ENCODE measurements at regions not wholly inside any gene's neighbourhood (a gene's known extent, or its start where the extent isn't known, plus 50 kb on each side); places are given as distances from the start of the nearest gene placed in this dataset.
A peak's percentile ranks its signal among the peaks of the same experiment; 100 is the strongest.

DNA sequence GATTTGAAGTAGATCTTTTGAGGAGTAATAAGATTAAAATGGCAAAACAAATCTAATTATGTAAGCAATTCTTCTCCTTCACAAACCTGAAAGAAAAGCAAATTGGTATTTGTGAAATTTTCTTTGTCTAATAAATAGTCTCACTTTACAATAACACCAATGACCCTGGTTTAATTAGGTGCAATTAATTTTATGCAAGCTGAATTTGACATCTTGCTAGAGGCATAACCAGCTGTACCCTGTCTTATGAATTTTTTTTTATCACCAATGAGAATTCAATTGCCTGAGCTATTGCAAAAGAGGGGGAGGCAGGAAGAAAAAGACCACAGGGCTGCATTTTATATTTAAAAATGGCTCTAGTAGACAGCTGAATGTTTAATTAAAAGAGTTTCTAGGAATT, 113.5 kb upstream of the IL12A start:
- no peak for DNase-seq
- H3K4me3 Mint-ChIP-seq, result no peak overlapping the region
- TF ChIP-seq, protein P1, sequence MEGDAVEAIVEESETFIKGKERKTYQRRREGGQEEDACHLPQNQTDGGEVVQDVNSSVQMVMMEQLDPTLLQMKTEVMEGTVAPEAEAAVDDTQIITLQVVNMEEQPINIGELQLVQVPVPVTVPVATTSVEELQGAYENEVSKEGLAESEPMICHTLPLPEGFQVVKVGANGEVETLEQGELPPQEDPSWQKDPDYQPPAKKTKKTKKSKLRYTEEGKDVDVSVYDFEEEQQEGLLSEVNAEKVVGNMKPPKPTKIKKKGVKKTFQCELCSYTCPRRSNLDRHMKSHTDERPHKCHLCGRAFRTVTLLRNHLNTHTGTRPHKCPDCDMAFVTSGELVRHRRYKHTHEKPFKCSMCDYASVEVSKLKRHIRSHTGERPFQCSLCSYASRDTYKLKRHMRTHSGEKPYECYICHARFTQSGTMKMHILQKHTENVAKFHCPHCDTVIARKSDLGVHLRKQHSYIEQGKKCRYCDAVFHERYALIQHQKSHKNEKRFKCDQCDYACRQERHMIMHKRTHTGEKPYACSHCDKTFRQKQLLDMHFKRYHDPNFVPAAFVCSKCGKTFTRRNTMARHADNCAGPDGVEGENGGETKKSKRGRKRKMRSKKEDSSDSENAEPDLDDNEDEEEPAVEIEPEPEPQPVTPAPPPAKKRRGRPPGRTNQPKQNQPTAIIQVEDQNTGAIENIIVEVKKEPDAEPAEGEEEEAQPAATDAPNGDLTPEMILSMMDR (IDR thresholded peaks at IDR 0.05), result no peak
- H3K36me3 Mint-ChIP-seq (ENCODE audit: low read depth), result peaks cover 33% of the 10 kb centered on the region
- H3K27me3 Mint-ChIP-seq (ENCODE audit: insufficient read depth), result peaks cover 2% of the 10 kb centered on the region
- H3K9me3 Mint-ChIP-seq, result no peaks in the 10 kb centered on the region
- H3K27ac Mint-ChIP-seq, result no peak overlapping the region
- H3K4me1 Mint-ChIP-seq (ENCODE audit: low read depth), result peaks cover 67% of the 10 kb centered on the region

DNA sequence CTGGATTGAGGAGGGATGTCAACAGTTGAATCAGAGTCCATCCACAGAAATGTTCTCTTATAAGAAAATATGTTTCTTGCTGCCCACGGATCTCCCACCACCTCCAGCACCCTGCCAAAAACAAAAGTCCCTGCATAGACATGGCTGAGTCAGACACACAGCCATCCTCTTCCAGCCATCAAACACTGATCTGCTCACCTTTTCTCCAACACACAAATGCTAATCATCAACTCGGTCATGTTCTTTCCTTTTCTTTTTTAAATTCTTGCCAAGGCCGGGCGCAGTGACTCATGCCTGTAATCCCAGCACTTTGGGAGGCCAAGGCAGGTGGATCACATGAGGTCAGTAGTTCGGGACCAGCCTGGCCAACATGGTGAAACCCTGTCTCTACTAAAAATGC, 110.7 kb upstream of the IL12A start:
- Mint-ChIP-seq H3K4me1 (ENCODE audit: low read depth) (peaks cover 67% of the 10 kb centered on the region), H3K4me3 (peak overlapping the region; percentile 5), H3K27me3 (ENCODE audit: insufficient read depth) (peaks cover 2% of the 10 kb centered on the region), H3K27ac (peak overlapping the region; percentile 55), H3K9me3 (no peaks in the 10 kb centered on the region), H3K36me3 (ENCODE audit: low read depth) (peaks cover 40% of the 10 kb centered on the region)
- DNase-seq, result no peak
- TF ChIP-seq, protein P1 (IDR thresholded peaks at IDR 0.05), result no peak

DNA sequence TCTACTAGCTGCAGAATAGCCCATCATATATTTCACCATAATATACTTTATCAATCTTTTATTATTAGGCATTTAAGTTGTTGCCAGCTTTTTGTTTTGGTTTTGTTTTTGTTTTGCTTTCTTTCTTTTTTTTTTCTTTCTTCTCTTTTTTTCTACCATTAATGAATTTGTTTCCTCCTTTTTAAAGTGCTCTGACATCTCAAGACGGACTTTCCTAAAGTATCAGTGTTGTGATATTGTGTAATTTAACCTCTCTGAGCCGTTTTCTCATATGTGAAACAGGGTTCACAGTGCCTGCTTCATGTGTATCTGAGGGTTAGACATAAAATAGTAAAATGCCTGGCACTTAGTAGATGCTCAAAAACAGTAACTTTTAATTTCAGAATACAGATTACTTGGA, 109.5 kb upstream of the IL12A start:
- Mint-ChIP-seq H3K4me1 (ENCODE audit: low read depth) (peaks cover 67% of the 10 kb centered on the region), H3K36me3 (ENCODE audit: low read depth) (peaks cover 33% of the 10 kb centered on the region), H3K27me3 (ENCODE audit: insufficient read depth) (peaks cover 2% of the 10 kb centered on the region), H3K27ac (peak overlapping the region; percentile 50), H3K4me3 (peak overlapping the region; percentile 47; the same call in 1 of the 2 replicates), H3K9me3 (no peaks in the 10 kb centered on the region)
- TF ChIP-seq, protein P1 (IDR thresholded peaks at IDR 0.05), result no peak
- no peak for DNase-seq

DNA sequence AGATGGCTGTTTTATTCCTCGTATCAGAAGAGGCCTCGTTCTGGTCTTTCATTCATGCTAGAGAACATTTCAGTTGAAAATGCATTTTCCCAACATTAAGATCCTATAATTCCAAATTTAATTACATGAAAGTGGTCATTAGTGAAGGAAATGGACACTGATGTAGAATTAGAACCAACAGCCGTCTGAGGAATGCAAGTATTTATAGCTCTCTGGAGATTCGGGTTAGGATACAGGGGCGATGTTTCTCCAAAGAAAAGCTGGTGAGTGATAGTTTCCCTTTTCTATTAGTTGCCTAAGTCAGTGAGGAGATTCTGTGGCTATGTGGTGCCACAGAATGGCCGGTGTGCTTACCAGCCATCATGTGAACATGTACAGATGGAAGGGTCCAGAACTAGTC, 109.0 kb upstream of the IL12A start:
- TF ChIP-seq, protein P1 (IDR thresholded peaks at IDR 0.05), result no peak
- H3K4me1 Mint-ChIP-seq (ENCODE audit: low read depth), result peaks cover 67% of the 10 kb centered on the region
- no peaks in the 10 kb centered on the region for H3K9me3 Mint-ChIP-seq
- H3K27ac Mint-ChIP-seq, result peak overlapping the region; percentile 50
- peaks cover 2% of the 10 kb centered on the region for H3K27me3 Mint-ChIP-seq (ENCODE audit: insufficient read depth)
- H3K4me3 Mint-ChIP-seq, result peak overlapping the region; percentile 27; the same call in 1 of the 2 replicates
- DNase-seq, result no peak
- peaks cover 30% of the 10 kb centered on the region for H3K36me3 Mint-ChIP-seq (ENCODE audit: low read depth)

DNA sequence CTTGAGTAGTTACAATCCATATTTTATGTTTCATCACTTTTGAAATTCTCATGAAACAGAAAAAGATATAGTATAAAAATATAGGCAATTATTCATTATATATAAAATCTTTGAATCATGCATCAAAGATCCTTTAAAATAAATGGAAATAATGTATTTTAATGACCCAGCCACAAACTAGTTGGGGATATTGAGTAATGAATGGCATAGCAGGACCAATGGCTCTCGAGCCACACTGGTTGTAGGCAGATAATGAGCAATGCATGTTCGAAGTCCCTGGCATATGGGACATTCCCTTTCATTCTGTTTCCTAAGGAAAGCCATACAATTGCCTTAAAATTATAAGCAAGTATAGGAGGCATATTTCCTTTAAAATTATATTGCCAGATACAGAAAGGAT, 107.4 kb upstream of the IL12A start:
- H3K4me3 Mint-ChIP-seq, result no peak overlapping the region
- TF ChIP-seq, protein P1 (IDR thresholded peaks at IDR 0.05), result no peak
- peaks cover 25% of the 10 kb centered on the region for H3K36me3 Mint-ChIP-seq (ENCODE audit: low read depth)
- peaks cover 2% of the 10 kb centered on the region for H3K27me3 Mint-ChIP-seq (ENCODE audit: insufficient read depth)
- H3K9me3 Mint-ChIP-seq, result no peaks in the 10 kb centered on the region
- DNase-seq, result no peak
- H3K27ac Mint-ChIP-seq, result no peak overlapping the region; the same call in 1 of the 2 replicates
- peaks cover 79% of the 10 kb centered on the region for H3K4me1 Mint-ChIP-seq (ENCODE audit: low read depth)

DNA sequence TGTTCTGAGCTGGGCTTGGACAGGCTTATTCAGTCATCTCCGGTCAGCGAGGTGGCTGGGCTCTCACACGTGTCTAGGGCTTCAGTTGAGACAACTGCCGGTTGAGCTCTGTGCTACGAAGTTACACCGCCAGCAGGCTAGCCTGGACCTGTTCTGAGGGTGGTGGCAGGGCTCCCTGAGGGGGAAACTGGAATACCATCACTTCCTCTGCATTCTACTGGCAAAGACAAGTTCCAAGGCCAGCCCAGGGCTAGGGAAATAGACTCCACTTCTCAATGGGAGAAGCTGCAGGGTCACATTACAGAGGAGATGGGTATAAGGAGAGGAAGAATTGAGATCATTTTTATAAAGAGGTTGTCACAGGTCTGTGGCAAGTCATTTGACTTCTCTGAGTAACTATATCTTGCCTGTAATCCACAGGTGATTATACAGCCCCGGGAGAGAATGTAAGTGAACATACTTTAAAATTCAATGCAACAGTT, 106.8 kb upstream of the IL12A start:
- peaks cover 2% of the 10 kb centered on the region for H3K27me3 Mint-ChIP-seq (ENCODE audit: insufficient read depth)
- no peaks in the 10 kb centered on the region for H3K9me3 Mint-ChIP-seq
- TF ChIP-seq, protein P1 (IDR thresholded peaks at IDR 0.05), result no peak
- H3K27ac Mint-ChIP-seq, result peak overlapping the region; percentile 82
- peaks cover 27% of the 10 kb centered on the region for H3K36me3 Mint-ChIP-seq (ENCODE audit: low read depth)
- peak overlapping the region; percentile 5; the same call in 1 of the 2 replicates for H3K4me3 Mint-ChIP-seq
- no peak for DNase-seq
- H3K4me1 Mint-ChIP-seq (ENCODE audit: low read depth), result peaks cover 84% of the 10 kb centered on the region

All from HFFc6 (cell line).